CD14-positive monocyte (primary cell): ENCODE measurements at regions not wholly inside any gene's neighbourhood (a gene's known extent, or its start where the extent isn't known, plus 50 kb on each side); places are given as distances from the start of the nearest gene placed in this dataset.

Experiments used
- DNase-seq, 3 donors: peaks; one replicate each; pipeline ENCODE4 v3.0.0-alpha.2; 2011 to 2022
- H2AFZ ChIP-seq: 2 replicates; pipeline ENCODE4 v1.6.0; 2012; ENCODE audit warnings: mild to moderate bottlenecking, low read depth, low read length, inconsistent platforms; ENCODE audit not compliant: insufficient read depth, poor library complexity, severe bottlenecking
- H3K27ac ChIP-seq, 2 donors: 1 replicate in 1 of 2; 2 replicates in 1 of 2; pipeline ENCODE4 v1.5.1; 2012 to 2013; ENCODE audit warnings: low read length in 2 of 2, control low read depth in 1 of 2, inconsistent platforms in 1 of 2, low read depth in 1 of 2, mild to moderate bottlenecking in 1 of 2
- H3K27me3 ChIP-seq, 2 donors: one replicate each; pipeline versions ENCODE4 v1.6.0 to v1.6.1; 2011 to 2013; ENCODE audit warnings: low read length in 2 of 2; ENCODE audit not compliant: control insufficient read depth in 2 of 2, insufficient read depth in 2 of 2
- H3K36me3 ChIP-seq, 2 donors: replicated peaks in 1 of 2; 1 replicate in 1 of 2; 2 replicates in 1 of 2; pipeline versions ENCODE4 v1.5.1 to v1.6.1; 2012 to 2013; ENCODE audit warnings: low read length in 2 of 2, control low read depth in 1 of 2, inconsistent platforms in 1 of 2, mild to moderate bottlenecking in 1 of 2; ENCODE audit not compliant: insufficient read depth in 2 of 2, control insufficient read depth in 1 of 2
- H3K4me1 ChIP-seq, 2 donors: 1 replicate in 1 of 2; 2 replicates in 1 of 2; pipeline versions ENCODE4 v1.5.1 to v1.6.1; 2012 to 2013; ENCODE audit warnings: low read length in 2 of 2, control low read depth in 1 of 2, inconsistent platforms in 1 of 2, mild to moderate bottlenecking in 1 of 2, moderate library complexity in 1 of 2; ENCODE audit not compliant: insufficient read depth in 2 of 2, control insufficient read depth in 1 of 2
- H3K4me2 ChIP-seq: replicated peaks from 2 replicates; pipeline ENCODE3; 2012; ENCODE audit warnings: low read length, moderate library complexity, mild to moderate bottlenecking; ENCODE audit not compliant: poor library complexity, severe bottlenecking; ENCODE audit errors: extremely low read depth
- H3K4me3 ChIP-seq, 3 experiments: fragments of 200-600 bp in 1 of 3; sonication (generic) in 1 of 3; replicated peaks in 1 of 3; 1 replicate in 2 of 3; 2 replicates in 1 of 3; pipeline ENCODE4 v1.5.1; 2011 to 2013; ENCODE audit warnings: low read length in 3 of 3, mild to moderate bottlenecking in 3 of 3, control low read depth in 2 of 3, low read depth in 2 of 3, inconsistent platforms in 1 of 3, moderate library complexity in 1 of 3
- H3K79me2 ChIP-seq: 2 replicates; pipeline ENCODE4 v1.6.0; 2012; ENCODE audit warnings: mild to moderate bottlenecking, control low read depth, inconsistent platforms, low read length, moderate library complexity; ENCODE audit not compliant: insufficient read depth
- H3K9ac ChIP-seq: 2 replicates; pipeline ENCODE4 v1.6.0; 2017; ENCODE audit warnings: low read length, mild to moderate bottlenecking; ENCODE audit not compliant: insufficient read depth, poor library complexity, severe bottlenecking
- H3K9me3 ChIP-seq, 2 donors: replicated peaks in 1 of 2; 1 replicate in 1 of 2; 2 replicates in 1 of 2; pipeline versions ENCODE4 v1.5.1 to v1.6.1; 2012 to 2013; ENCODE audit warnings: low read length in 2 of 2, control low read depth in 1 of 2; ENCODE audit not compliant: control insufficient read depth in 1 of 2, insufficient read depth in 1 of 2
- H4K20me1 ChIP-seq: 2 replicates; pipeline ENCODE4 v1.6.0; 2012; ENCODE audit warnings: mild to moderate bottlenecking, low read length, control low read depth, moderate library complexity; ENCODE audit not compliant: insufficient read depth
- H3K27ac Mint-ChIP-seq, 7 donors: one replicate each; pipeline ENCODE4 v1.8.0; 2020; ENCODE audit warnings: mild to moderate bottlenecking in 7 of 7, mixed read lengths in 7 of 7, moderate library complexity in 6 of 7, inconsistent platforms in 2 of 7
- H3K27me3 Mint-ChIP-seq, 3 donors: one replicate each; pipeline ENCODE4 v1.8.0; 2021 to 2022; ENCODE audit warnings: low read depth in 3 of 3, mild to moderate bottlenecking in 3 of 3, mixed read lengths in 3 of 3, moderate library complexity in 3 of 3, inconsistent platforms in 1 of 3
- H3K36me3 Mint-ChIP-seq, 2 donors: one replicate each; pipeline ENCODE4 v1.8.0; 2020; ENCODE audit warnings: mixed read lengths in 2 of 2, inconsistent platforms in 1 of 2, mild to moderate bottlenecking in 1 of 2
- H3K4me1 Mint-ChIP-seq: one replicate; pipeline ENCODE4 v1.8.0; 2020; ENCODE audit warnings: mild to moderate bottlenecking, mixed read lengths
- H3K4me3 Mint-ChIP-seq, 2 donors: one replicate each; pipeline ENCODE4 v1.8.0; 2020; ENCODE audit warnings: mild to moderate bottlenecking in 2 of 2, mixed read lengths in 2 of 2, moderate library complexity in 1 of 2
- H3K9me3 Mint-ChIP-seq, 7 donors: one replicate each; pipeline ENCODE4 v1.8.0; 2020 to 2022; ENCODE audit warnings: mixed read lengths in 7 of 7, mild to moderate bottlenecking in 6 of 7, moderate library complexity in 6 of 7, inconsistent platforms in 2 of 7
- CTCF ChIP-seq: fragments of 200-600 bp; IDR thresholded peaks from one replicate; pipeline ENCODE4 v1.8.0; 2022; ENCODE audit warnings: antibody characterized with exemption, mild to moderate bottlenecking
- WGBS: methylation state at CpG from one replicate; pipeline ENCODE4 v1.1.5; 2013; ENCODE audit warnings: missing lambda C conversion rate; ENCODE audit not compliant: insufficient coverage; 5-methylcytosine and 5-hydroxymethylcytosine counted together
- intact Hi-C, 2 donors: fragments of 100-400 bp; cut with micrococcal nuclease; formaldehyde crosslinking; loops; one replicate each; pipeline versions ENCODE4 v1.15.0 to v1.15.1; 2023

GRCh38 chr6:97757575-97757974 lies 474.6 kb upstream of the MMS22L start:
- no peaks in the 10 kb centered on the region for H3K36me3 ChIP-seq
- Mint-ChIP-seq H3K27ac (no peak overlapping the region), H3K27me3 (peaks cover 0 to 1% (median 0%) of the 10 kb centered on the region in 3 donors), H3K4me3 (no peak overlapping the region), H3K4me1 (no peaks in the 10 kb centered on the region), H3K9me3 (peaks cover 0 to 6% (median 2%) of the 10 kb centered on the region in 7 donors), H3K36me3 (no peaks in the 10 kb centered on the region)
- no peak overlapping the region for H3K9ac ChIP-seq
- no peaks in the 10 kb centered on the region for H3K9me3 ChIP-seq
- no peak overlapping the region for H2AFZ ChIP-seq
- no peaks in the 10 kb centered on the region for H3K79me2 ChIP-seq
- H3K27me3 ChIP-seq: no peaks in the 10 kb centered on the region
- intact Hi-C loops: no loop called here
- H3K4me3 ChIP-seq: no peak overlapping the region
- no peak for DNase-seq
- no peak overlapping the region for H3K4me2 ChIP-seq
- 60% methylated on average over 2 of the region's 3 CpGs for whole genome bisulfite sequencing
- H3K27ac ChIP-seq: no peak overlapping the region
- no peak for TF ChIP-seq CTCF
- H3K4me1 ChIP-seq: no peaks in the 10 kb centered on the region
- no peaks in the 10 kb centered on the region for H4K20me1 ChIP-seq

GRCh38 chr6:97765461-97765860 lies 482.4 kb upstream of the MMS22L start:
- intact Hi-C loops: no loop called here
- peaks cover 0 to 3% (median 2%) of the 10 kb centered on the region in 7 donors for H3K9me3 Mint-ChIP-seq
- no peak overlapping the region for H3K27ac Mint-ChIP-seq
- Histone ChIP-seq H3K4me2 (no peak overlapping the region), H3K9me3 (no peaks in the 10 kb centered on the region), H3K79me2 (no peaks in the 10 kb centered on the region), H4K20me1 (no peaks in the 10 kb centered on the region), H3K9ac (no peak overlapping the region), H3K4me3 (no peak overlapping the region), H2AFZ (no peak overlapping the region), H3K27me3 (no peaks in the 10 kb centered on the region), H3K36me3 (no peaks in the 10 kb centered on the region), H3K27ac (no peak overlapping the region), H3K4me1 (no peaks in the 10 kb centered on the region)
- no peaks in the 10 kb centered on the region for H3K27me3 Mint-ChIP-seq
- no peaks in the 10 kb centered on the region for H3K36me3 Mint-ChIP-seq
- WGBS: no CpG with 5 or more reads among the region's 1 CpG
- no peak overlapping the region for H3K4me3 Mint-ChIP-seq
- no peak for TF ChIP-seq CTCF
- no peaks in the 10 kb centered on the region for H3K4me1 Mint-ChIP-seq
- DNase-seq: no peak
